Epithelial cell of esophagus (primary cell): ENCODE measurements at regions not wholly inside any gene's neighbourhood (a gene's known extent, or its start where the extent isn't known, plus 50 kb on each side); places are given as distances from the start of the nearest gene placed in this dataset.

ENCODE experiments used
- DNase-seq: peaks from one replicate; pipeline ENCODE4 v3.0.0; 2010; ENCODE audit warnings: low read depth
- H3K4me3 ChIP-seq: 2 replicates; pipeline ENCODE4 v1.5.1; 2011; ENCODE audit warnings: mild to moderate bottlenecking, low read length, control low read depth
- CTCF ChIP-seq: IDR thresholded peaks from 2 replicates; pipeline ENCODE4 v1.5.1; 2011; ENCODE audit warnings: low read depth, mild to moderate bottlenecking, low read length, control low read depth, inconsistent platforms; ENCODE audit not compliant: insufficient read depth; ENCODE audit errors: missing control alignments

DNA sequence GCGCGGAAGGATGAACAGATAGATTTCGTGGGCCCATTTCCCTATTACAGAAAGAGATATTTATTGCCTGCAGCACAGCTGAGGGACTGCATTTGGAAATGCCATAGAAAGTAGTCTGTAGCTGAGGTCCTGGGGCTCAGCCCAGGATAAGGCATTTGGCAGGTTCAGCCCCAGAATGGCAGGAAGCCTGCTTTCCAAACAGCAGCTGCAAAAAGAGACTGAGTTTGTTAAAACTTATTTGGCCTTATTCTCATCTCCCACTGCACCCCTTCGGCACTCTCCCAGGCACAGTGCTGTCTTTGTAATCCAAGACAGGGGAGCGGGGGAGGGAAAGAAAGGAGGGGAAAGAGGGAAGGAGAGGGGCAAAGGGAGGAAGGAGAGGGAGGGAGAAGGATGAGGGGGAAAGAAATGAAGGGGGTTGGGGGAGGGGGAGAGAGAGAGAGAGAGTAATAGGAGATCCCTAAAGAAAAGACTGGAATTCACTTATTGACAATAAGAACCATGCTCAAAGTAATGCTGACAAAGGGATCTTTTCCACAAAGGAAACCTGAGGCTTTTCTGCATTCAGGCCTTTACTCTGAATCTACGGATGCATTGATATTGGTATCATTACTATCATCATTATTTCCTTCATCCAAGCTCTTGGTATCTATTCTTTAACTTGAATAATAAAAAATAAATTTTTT is 94.0 kb upstream of the LRRN1 start:
- no peak overlapping the region for H3K4me3 ChIP-seq
- no peak for DNase-seq
- TF ChIP-seq CTCF: no peak

DNA sequence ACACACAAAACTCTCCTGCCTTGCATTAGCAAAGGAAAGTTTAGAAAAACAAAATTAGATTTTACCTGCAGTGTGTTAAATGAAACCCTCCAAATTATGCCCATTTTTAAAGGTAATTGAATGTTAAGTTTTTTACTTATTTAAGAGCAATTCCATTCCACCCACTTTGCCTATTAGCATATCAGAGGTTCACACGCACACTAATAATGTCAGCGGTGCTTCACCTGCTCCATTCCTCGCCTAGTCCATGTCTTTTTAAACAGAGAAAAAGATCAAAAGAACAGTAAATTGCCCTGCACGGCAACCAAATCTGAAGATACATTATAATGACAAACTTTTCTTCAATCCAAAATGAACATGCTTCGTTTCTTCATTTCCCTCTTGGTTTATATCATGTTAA is 97.3 kb upstream of the LRRN1 start:
- no peak for DNase-seq
- no peak for TF ChIP-seq CTCF
- H3K4me3 ChIP-seq: no peak overlapping the region

DNA sequence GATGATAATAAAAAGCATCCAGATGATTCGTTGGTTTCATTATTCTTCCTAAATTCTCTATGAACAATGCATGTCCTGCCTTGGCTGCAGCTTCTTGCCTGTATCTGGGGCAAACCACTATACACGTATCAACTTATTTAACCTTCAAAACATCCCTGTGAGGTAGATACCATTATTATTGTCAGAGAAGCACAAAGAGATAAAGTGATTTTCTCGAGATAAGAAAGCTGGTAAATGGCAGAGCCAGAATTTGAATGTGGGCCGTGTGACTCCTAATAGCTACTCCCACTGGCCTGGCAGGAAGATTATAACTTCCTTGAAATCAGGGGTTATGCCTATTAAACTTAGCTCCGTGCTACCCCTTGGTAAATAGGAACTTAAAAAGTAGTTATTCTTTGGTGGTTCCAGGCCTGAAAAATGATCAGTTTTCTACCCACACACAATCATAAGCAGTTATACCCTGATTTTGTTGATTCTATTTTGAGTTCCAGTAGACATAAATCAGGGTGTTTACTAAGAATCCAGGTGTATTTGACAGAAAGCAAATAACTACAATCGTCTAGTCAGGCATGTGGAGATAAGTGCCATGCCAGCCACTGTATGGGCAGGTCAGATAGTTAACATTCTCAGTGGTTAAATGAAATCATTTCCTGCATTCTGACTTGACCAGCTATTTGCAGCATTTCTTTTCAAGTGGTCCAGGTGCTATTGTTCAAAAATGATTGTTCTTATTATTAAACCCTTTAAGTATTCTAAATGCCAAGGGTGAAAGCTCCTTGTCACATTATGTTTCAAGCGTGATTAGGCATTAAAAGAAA is 99.2 kb upstream of the LRRN1 start:
- no peak overlapping the region for H3K4me3 ChIP-seq
- DNase-seq: peak; percentile 19
- no peak for TF ChIP-seq CTCF

- TF ChIP-seq CTCF: no peak
- DNase-seq: no peak
- no peak overlapping the region for H3K4me3 ChIP-seq
These were observed 99.8 kb upstream of the LRRN1 start for GRCh38 chr3:3699407-3699806.

- no peak for DNase-seq
- TF ChIP-seq CTCF: no peak
These were observed 102.9 kb upstream of the LRRN1 start for GRCh38 chr3:3696345-3696744.

DNA sequence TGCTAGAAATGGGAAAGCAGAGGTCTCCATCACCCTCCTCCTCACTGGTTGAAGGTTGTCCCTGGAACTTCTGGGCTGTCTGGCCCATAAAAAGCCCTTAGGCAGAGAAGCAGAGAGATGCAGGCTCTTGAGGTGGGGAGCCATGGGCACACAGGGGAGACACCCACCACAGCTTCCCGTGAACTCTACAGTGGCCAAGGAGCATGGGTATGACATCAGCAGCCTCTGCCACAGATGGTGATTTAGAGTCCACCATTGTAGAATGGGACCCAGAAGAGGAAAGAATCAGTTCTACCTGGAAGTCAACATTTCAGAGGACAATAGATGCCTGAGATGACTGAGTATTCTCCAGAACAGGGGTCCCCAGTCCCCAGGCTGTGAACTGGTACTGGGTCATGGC is 105.6 kb upstream of the LRRN1 start:
- no peak for DNase-seq
- TF ChIP-seq CTCF: no peak
- no peak overlapping the region for H3K4me3 ChIP-seq

More at GRCh38 chr3:3696345-3696744, 102.9 kb upstream of the LRRN1 start:
- no peak overlapping the region for H3K4me3 ChIP-seq
